Left renal pelvis (tissue), 4 donors: ENCODE measurements at regions not wholly inside any gene's neighbourhood (a gene's known extent, or its start where the extent isn't known, plus 50 kb on each side); places are given as distances from the start of the nearest gene placed in this dataset.

ENCODE experiments used
- DNase-seq, 4 donors: peaks; one replicate each; pipeline ENCODE4 v3.0.0-alpha.2; 2013; ENCODE audit warnings: low read depth in 4 of 4, low spot score in 3 of 4

- no peak for DNase-seq
These were observed 60.3 kb upstream of the GREM2 start for GRCh38 chr1:240672132-240672811.

DNA sequence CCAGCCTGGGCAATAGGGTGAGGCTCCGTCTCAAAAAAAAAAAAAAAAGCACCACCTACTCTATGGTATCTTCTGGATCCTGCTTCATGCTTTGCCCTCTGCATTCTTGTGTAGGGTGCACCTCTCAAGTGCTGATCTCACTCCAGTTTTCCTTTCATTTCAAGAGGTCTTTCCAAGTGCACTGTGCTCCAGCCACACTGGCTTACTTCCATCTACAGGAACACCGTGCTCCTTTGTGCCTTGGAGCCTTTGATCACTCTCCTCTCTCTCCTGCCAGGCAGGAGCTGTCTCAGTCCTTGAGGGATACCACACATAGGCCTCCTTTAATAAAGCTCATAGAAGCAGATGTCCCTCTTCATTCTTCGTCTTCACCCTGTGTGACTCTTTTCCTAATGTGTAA is 55.4 kb upstream of the GREM2 start:
- no peak for DNase-seq

DNA sequence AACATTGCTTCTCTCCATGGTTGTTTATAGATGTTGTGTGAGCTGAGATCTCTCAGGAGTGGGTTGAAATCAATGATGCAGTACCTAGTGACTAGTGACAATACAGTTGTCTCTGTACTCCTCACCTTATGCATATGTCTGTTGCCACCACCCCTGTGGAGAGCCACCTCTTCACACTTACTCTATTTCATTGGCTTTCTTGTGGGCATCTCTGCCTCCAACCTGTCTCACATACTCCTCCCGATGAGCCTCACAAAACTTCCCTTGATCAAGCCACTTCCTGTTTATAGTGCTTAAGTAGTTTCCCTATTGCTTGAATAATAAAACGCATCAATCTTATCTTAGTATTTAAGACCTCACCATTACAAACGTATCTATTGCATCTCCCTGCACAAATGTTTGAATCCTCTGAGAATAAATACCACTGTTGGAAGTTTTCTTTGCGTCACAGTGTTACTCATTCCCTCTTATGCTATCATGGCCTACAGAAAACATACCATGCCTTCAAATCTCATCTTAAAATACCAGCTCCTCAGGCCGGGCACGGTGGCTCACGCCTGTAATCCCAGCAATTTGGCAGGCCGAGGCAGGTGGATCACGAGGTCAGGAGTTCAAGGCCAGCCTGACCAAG is 54.7 kb upstream of the GREM2 start:
- DNase-seq = no peak

DNA sequence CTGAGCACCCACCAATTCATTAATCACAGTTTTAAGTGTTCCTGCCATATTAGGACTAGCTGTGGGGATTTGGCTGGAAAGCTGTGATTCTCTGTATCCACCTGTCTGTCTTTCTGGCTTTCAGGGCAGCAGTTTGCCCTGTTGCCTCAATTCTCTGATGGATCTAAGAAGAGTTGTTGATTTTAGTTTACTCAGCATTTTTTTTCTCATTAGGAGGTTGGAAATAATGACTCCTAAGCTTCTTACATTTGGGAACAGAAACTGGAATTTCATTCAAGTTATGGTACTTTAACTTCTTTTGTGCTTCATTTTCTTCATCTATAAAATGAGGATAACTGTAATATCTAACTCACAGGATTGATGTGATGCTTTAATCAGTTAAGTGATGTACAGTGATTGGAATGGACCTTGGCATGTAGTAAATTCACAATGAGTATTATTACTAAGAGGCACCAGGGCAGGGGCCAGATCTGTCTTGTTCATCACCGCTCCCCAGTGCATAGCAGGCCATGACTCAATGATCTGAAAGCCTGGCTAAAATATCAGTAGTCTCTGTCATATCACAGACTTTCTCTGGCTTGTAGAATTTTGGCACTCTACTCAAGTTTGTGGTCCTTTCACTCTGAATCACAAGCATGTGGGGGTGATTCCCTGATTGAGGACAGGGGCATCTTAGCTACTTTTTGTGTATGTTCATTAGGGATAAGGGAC is 51.4 kb upstream of the GREM2 start:
- no peak for DNase-seq
